Neutrophil (primary cell): ENCODE measurements at regions not wholly inside any gene's neighbourhood (a gene's known extent, or its start where the extent isn't known, plus 50 kb on each side); places are given as distances from the start of the nearest gene placed in this dataset.
"Not testable (repeated sequence)": the region's sequence is repeated elsewhere in the genome, so short reads cannot be mapped to it uniquely, and the experiment has no call there.

Experiments
- H3K27ac ChIP-seq: fragments of 200-600 bp; sonication (generic); 2 replicates; pipeline ENCODE4 v1.5.1; 2016; ENCODE audit warnings: mild to moderate bottlenecking, moderate library complexity
- H3K27me3 ChIP-seq: fragments of 200-600 bp; sonication (generic); 2 replicates; pipeline ENCODE4 v1.6.0; 2016; ENCODE audit warnings: mild to moderate bottlenecking
- H3K36me3 ChIP-seq: fragments of 200-600 bp; sonication (generic); 2 replicates; pipeline ENCODE4 v1.5.1; 2017
- H3K4me1 ChIP-seq, 2 experiments: fragments of 200-600 bp in 1 of 2; sonication (generic) in 1 of 2; 1 replicate in 1 of 2; 2 replicates in 1 of 2; pipeline versions ENCODE4 v1.5.1 to v1.6.1; 2013 to 2016; ENCODE audit warnings: low read depth in 1 of 2, low read length in 1 of 2, mild to moderate bottlenecking in 1 of 2, moderate library complexity in 1 of 2; ENCODE audit not compliant: control insufficient read depth in 1 of 2, insufficient read depth in 1 of 2
- H3K4me3 ChIP-seq, 2 experiments: fragments of 200-600 bp in 1 of 2; sonication (generic) in 1 of 2; 1 replicate in 1 of 2; 2 replicates in 1 of 2; pipeline ENCODE4 v1.5.1; 2013 to 2016; ENCODE audit warnings: low read depth in 1 of 2, low read length in 1 of 2, mild to moderate bottlenecking in 1 of 2, moderate library complexity in 1 of 2
- H3K9me3 ChIP-seq: fragments of 200-600 bp; sonication (generic); 2 replicates; pipeline ENCODE4 v1.5.1; 2016
- CTCF ChIP-seq: fragments of 200-600 bp; sonication (generic); IDR thresholded peaks from 2 replicates; pipeline ENCODE4 v1.5.1; 2016; ENCODE audit warnings: antibody characterized with exemption

GRCh38 chr18:44342162-44342561 is 338.5 kb upstream of the SETBP1 start:
- H3K27me3 ChIP-seq: no peaks in the 10 kb centered on the region
- no peak overlapping the region for H3K27ac ChIP-seq
- no peaks in the 10 kb centered on the region for H3K36me3 ChIP-seq
- no peak for TF ChIP-seq CTCF
- H3K9me3 ChIP-seq: no peaks in the 10 kb centered on the region
- H3K4me3 ChIP-seq: no peak overlapping the region
- no peaks in the 10 kb centered on the region for H3K4me1 ChIP-seq

GRCh38 chr18:44342946-44343345 is 337.7 kb upstream of the SETBP1 start:
- no peak for TF ChIP-seq CTCF
- H3K27me3 ChIP-seq: no peaks in the 10 kb centered on the region
- H3K4me1 ChIP-seq: no peaks in the 10 kb centered on the region
- H3K9me3 ChIP-seq: no peaks in the 10 kb centered on the region
- H3K4me3 ChIP-seq: no peak overlapping the region
- no peak overlapping the region for H3K27ac ChIP-seq
- no peaks in the 10 kb centered on the region for H3K36me3 ChIP-seq

GRCh38 chr18:44343570-44343969 is 337.1 kb upstream of the SETBP1 start:
- no peaks in the 10 kb centered on the region for H3K9me3 ChIP-seq
- no peaks in the 10 kb centered on the region for H3K27me3 ChIP-seq
- no peaks in the 10 kb centered on the region for H3K36me3 ChIP-seq
- H3K4me1 ChIP-seq: no peaks in the 10 kb centered on the region
- no peak overlapping the region for H3K27ac ChIP-seq
- TF ChIP-seq CTCF: no peak
- no peak overlapping the region for H3K4me3 ChIP-seq

- no peak overlapping the region for H3K4me3 ChIP-seq
Observed at GRCh38 chr18:44356566-44357157, 324.0 kb upstream of the SETBP1 start.

GRCh38 chr18:44358402-44358801 is 322.3 kb upstream of the SETBP1 start:
- Histone ChIP-seq H3K4me3 (no peak overlapping the region), H3K27me3 (no peaks in the 10 kb centered on the region), H3K36me3 (no peaks in the 10 kb centered on the region), H3K9me3 (no peaks in the 10 kb centered on the region), H3K4me1 (no peaks in the 10 kb centered on the region), H3K27ac (no peak overlapping the region)
- TF ChIP-seq CTCF: no peak

More at GRCh38 chr18:44356566-44357157, 324.0 kb upstream of the SETBP1 start:
- Histone ChIP-seq H3K4me1 (no peaks in the 10 kb centered on the region), H3K27me3 (no peaks in the 10 kb centered on the region), H3K9me3 (no peaks in the 10 kb centered on the region), H3K36me3 (no peaks in the 10 kb centered on the region), H3K27ac (no peak overlapping the region)
- no peak for TF ChIP-seq CTCF

- H3K4me3 ChIP-seq, H3K27ac ChIP-seq, H3K4me1 ChIP-seq, H3K36me3 ChIP-seq, H3K9me3 ChIP-seq, H3K27me3 ChIP-seq: not testable (repeated sequence)
Observed at GRCh38 chr18:44359741-44360140, 320.9 kb upstream of the SETBP1 start.

GRCh38 chr18:44362213-44362612 is 318.5 kb upstream of the SETBP1 start:
- not testable (repeated sequence) for H3K27ac ChIP-seq, H3K27me3 ChIP-seq, H3K4me3 ChIP-seq, H3K36me3 ChIP-seq, H3K9me3 ChIP-seq, H3K4me1 ChIP-seq
